ENCODE measurements at regions not wholly inside any gene's neighbourhood (a gene's known extent, or its start where the extent isn't known, plus 50 kb on each side); places are given as distances from the start of the nearest gene placed in this dataset.

DNA sequence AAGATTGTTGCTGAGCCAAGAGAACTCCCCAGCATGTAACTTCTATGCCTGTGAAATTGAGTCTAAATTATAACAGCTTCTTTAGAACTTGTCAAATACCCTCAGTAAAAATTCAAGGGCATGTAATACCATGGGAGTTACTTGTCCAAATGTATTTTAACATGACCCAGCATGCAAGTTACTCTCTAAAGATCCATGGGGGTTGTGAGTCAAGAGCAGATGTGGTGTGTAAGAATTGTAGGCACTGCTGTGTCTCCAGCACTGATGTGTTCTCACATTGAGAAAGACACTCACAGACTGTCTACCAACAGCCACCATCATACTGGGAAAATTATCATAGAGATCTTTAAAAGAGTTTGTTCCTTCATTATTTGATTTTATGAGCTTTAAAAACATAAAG is 237.4 kb upstream of the IL1RAPL1 start:
- no peak for DNase-seq
- Histone ChIP-seq H3K9ac (ENCODE audit: low read depth in 2 of 2, low read length in 2 of 2) (no peak overlapping the region), H3K4me1 (no peaks in the 10 kb centered on the region), H3K4me3 (no peak overlapping the region), H3K9me3 (no peaks in the 10 kb centered on the region), H3K27me3 (no peaks in the 10 kb centered on the region), H3K27ac (no peak overlapping the region), H3K36me3 (no peaks in the 10 kb centered on the region)
- intact Hi-C loops (cut with DNase I): no loop called here
- TF ChIP-seq, protein P1, sequence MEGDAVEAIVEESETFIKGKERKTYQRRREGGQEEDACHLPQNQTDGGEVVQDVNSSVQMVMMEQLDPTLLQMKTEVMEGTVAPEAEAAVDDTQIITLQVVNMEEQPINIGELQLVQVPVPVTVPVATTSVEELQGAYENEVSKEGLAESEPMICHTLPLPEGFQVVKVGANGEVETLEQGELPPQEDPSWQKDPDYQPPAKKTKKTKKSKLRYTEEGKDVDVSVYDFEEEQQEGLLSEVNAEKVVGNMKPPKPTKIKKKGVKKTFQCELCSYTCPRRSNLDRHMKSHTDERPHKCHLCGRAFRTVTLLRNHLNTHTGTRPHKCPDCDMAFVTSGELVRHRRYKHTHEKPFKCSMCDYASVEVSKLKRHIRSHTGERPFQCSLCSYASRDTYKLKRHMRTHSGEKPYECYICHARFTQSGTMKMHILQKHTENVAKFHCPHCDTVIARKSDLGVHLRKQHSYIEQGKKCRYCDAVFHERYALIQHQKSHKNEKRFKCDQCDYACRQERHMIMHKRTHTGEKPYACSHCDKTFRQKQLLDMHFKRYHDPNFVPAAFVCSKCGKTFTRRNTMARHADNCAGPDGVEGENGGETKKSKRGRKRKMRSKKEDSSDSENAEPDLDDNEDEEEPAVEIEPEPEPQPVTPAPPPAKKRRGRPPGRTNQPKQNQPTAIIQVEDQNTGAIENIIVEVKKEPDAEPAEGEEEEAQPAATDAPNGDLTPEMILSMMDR (IDR thresholded peaks at IDR 0.05): no peak

DNA sequence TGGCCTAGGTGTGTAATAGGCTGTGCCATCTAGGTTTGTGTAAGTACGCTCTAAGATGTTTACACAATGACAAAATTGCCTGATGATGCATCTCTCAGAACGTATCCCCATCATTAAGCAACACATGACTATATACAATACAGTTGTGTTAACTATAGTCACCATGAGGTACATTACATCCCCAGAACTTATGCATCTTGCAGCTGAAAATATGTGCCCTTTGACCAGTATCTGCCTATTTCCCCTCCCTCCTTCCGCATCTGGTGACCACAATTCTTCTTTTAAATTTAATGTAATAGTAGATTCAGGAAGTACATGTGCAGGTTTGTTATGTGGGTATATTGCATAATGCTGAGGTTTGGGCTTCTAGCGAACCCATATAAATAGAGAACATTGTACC is 239.8 kb upstream of the IL1RAPL1 start:
- no peak overlapping the region for H3K9ac ChIP-seq (ENCODE audit: low read depth in 2 of 2, low read length in 2 of 2)
- H3K9me3 ChIP-seq: no peaks in the 10 kb centered on the region
- H3K27ac ChIP-seq: no peak overlapping the region
- no peak for DNase-seq
- intact Hi-C loops (cut with DNase I): no loop called here
- H3K36me3 ChIP-seq: no peaks in the 10 kb centered on the region
- TF ChIP-seq, protein P1 (IDR thresholded peaks at IDR 0.05): no peak
- H3K4me3 ChIP-seq: no peak overlapping the region
- no peaks in the 10 kb centered on the region for H3K27me3 ChIP-seq
- H3K4me1 ChIP-seq: no peaks in the 10 kb centered on the region

DNA sequence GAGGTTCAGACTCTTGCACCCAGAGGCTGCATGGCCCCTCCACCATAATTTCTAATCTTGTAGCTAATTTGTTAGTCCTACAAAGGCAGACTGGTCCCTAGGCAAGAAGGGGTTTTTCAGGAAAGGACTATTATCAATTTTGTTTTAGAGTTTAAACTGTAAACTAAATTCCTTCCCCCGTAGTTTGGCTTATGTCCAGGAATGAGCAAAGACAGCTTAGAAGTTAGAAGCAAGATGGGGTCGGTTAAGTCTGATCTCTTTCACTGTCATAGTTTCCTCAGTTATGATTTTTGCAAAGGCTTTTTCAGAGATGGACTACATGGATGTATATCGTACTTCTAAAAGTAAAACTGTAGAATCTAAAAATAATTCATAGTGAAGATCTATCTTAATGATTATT is 258.1 kb upstream of the IL1RAPL1 start:
- H3K36me3 ChIP-seq: no peaks in the 10 kb centered on the region
- H3K9ac ChIP-seq (ENCODE audit: low read depth in 2 of 2, low read length in 2 of 2): no peak overlapping the region
- no peaks in the 10 kb centered on the region for H3K27me3 ChIP-seq
- H3K9me3 ChIP-seq: no peaks in the 10 kb centered on the region
- no peak for DNase-seq
- no peak overlapping the region for H3K27ac ChIP-seq
- TF ChIP-seq, protein P1 (IDR thresholded peaks at IDR 0.05): no peak
- intact Hi-C loops (cut with DNase I): no loop called here
- no peaks in the 10 kb centered on the region for H3K4me1 ChIP-seq
- no peak overlapping the region for H3K4me3 ChIP-seq

DNA sequence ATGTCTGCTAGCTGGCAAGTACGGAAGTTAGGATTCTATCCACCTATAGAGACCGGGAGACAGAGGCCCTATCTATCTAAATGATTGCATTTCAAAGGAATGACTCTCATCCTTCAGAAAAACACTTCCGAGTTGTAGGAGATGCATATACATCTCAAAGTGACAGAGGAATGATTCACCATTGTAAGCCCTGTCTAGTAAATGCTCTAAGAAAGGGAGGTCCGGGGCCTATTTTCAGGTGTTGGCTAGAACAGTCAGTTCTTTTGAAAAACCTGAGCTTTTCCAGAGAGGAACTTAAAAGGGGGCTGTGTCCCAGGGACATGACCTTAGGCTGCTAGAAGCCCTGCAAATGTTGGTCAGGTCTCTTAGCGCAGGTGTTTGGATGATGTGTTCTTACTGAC is 262.9 kb upstream of the IL1RAPL1 start:
- intact Hi-C loops (cut with DNase I): no loop called here
- Histone ChIP-seq H3K9me3 (no peaks in the 10 kb centered on the region), H3K27me3 (no peaks in the 10 kb centered on the region), H3K36me3 (no peaks in the 10 kb centered on the region), H3K4me1 (no peaks in the 10 kb centered on the region), H3K9ac (ENCODE audit: low read depth in 2 of 2, low read length in 2 of 2) (no peak overlapping the region), H3K27ac (no peak overlapping the region), H3K4me3 (no peak overlapping the region)
- no peak for DNase-seq
- TF ChIP-seq, protein P1 (IDR thresholded peaks at IDR 0.05): no peak

DNA sequence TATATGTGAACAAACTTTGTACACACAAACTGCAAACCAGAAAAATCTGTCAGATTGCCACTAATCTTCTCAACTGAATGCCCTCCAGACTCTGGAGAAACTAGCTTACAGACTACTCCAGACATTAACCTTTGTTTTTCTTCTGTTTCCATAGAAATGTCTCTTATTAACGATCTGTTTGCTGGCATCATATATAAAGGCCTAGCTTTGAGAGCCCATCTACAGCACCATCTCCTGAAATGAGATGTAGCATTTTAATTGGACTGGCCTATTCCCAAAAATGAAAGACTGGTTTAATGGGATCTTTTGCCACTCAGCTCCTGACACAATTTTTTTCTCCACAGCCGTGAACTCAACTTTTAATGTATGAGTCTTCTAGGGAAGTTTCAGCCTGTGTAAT is 266.0 kb upstream of the IL1RAPL1 start:
- intact Hi-C loops (cut with DNase I): no loop called here
- TF ChIP-seq, protein P1 (IDR thresholded peaks at IDR 0.05): no peak
- Histone ChIP-seq H3K27ac (no peak overlapping the region), H3K4me1 (no peaks in the 10 kb centered on the region), H3K9ac (ENCODE audit: low read depth in 2 of 2, low read length in 2 of 2) (no peak overlapping the region), H3K27me3 (no peaks in the 10 kb centered on the region), H3K36me3 (no peaks in the 10 kb centered on the region), H3K4me3 (no peak overlapping the region), H3K9me3 (no peaks in the 10 kb centered on the region)
- no peak for DNase-seq

DNA sequence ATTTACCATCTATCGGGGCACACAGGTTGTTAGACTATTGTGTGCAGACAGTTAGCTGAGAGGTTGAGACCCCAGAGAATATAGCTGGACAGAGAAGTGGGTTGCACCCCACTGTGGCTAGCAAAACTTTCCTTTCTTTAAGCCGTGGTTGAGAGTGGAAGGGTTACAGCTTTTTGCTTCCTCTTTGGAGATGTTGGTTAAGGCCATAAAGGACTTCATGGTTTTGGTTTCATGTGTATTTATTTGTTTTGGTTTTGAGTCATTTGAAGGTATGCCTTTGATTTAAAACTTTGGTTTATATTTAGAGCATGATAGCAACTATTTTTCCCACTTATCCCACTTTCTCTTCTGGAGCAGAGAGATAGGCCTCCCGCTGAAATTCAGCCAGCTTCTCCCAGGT is 274.3 kb upstream of the IL1RAPL1 start:
- DNase-seq: no peak
- Histone ChIP-seq H3K9ac (ENCODE audit: low read depth in 2 of 2, low read length in 2 of 2) (no peak overlapping the region), H3K36me3 (no peaks in the 10 kb centered on the region), H3K9me3 (no peaks in the 10 kb centered on the region), H3K4me1 (no peaks in the 10 kb centered on the region), H3K27me3 (no peaks in the 10 kb centered on the region), H3K4me3 (no peak overlapping the region), H3K27ac (no peak overlapping the region)
- intact Hi-C loops (cut with DNase I): no loop called here
- TF ChIP-seq, protein P1 (IDR thresholded peaks at IDR 0.05): no peak

Measured in colonic mucosa (tissue), 4 donors.